Keratinocyte (primary cell): ENCODE measurements at regions not wholly inside any gene's neighbourhood (a gene's known extent, or its start where the extent isn't known, plus 50 kb on each side); places are given as distances from the start of the nearest gene placed in this dataset.

Source experiments
- CTCF ChIP-seq, 3 experiments: IDR thresholded peaks in 1 of 3; conservative IDR thresholded peaks in 1 of 3; optimal IDR thresholded peaks in 1 of 3; 2 replicates in 2 of 3; 3 replicates in 1 of 3; pipeline versions ENCODE3 to v1.5.1; 2011; ENCODE audit warnings: low read length in 3 of 3, mild to moderate bottlenecking in 3 of 3, moderate library complexity in 2 of 3, control low read depth in 1 of 3, inconsistent platforms in 1 of 3; ENCODE audit not compliant: insufficient read depth in 2 of 3; ENCODE audit errors: extremely low read depth in 1 of 3
- EZH2 ChIP-seq: IDR thresholded peaks from one replicate; pipeline ENCODE4 v1.6.1; 2012; ENCODE audit warnings: inconsistent platforms, mild to moderate bottlenecking, low read length, moderate library complexity

GRCh38 chr11:88424881-88425280 is 87.3 kb upstream of the CTSC start:
- TF ChIP-seq CTCF (optimal IDR thresholded peaks at IDR 0.05 in 1 of 3, IDR thresholded peaks at IDR 0.05 in 1 of 3, conservative IDR thresholded peaks at IDR 0.05 in 1 of 3; ENCODE audit: extremely low read depth in 1 of 3, insufficient read depth in 2 of 3, low read length in 3 of 3) (no peak), EZH2 (no peak)
